T-helper 1 cell (primary cell): ENCODE measurements at regions not wholly inside any gene's neighbourhood (a gene's known extent, or its start where the extent isn't known, plus 50 kb on each side); places are given as distances from the start of the nearest gene placed in this dataset.
"Not testable (repeated sequence)": the region's sequence is repeated elsewhere in the genome, so short reads cannot be mapped to it uniquely, and the experiment has no call there.

Source experiments
- DNase-seq, 5 donors: peaks; one replicate each; pipeline ENCODE4 v3.0.0-alpha.2; 2012 to 2020

DNA sequence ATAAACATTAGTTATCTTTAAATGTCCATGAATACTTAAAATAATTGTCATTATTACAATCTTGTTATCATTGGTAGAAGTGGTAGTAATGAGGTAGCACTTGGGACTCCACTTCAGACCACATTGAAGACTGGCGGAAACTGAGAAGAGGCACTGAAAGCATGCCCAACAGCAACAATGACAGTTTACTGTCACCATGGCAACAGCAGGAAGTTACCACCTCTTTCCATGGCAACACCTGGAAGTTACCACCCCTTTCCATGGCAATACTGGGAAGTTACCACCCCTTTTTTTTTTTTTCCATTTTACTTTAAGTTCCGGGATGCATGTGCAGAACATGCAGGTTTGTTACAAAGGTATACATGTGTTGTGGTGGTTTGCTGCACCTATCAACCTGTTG lies 494.9 kb upstream of the RBFOX1 start:
- DNase-seq = no peak

DNA sequence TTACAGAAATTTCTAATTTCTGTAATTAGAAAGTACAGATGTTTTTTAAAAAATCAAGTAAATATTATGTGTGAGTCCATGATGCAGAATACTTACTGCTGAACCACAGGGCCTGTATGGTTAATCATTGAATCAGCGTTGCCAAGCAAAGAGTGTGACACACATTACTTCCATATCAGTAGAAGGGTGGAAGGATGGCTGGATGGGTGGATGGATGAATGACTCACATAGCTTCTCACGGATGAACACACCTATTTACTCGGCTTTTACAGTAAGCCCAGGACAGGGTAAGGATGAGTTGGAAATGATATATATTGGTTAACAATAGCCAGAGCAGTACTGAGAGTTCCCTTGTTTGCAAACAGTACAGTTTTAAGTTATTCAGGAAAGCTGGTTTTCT lies 495.9 kb upstream of the RBFOX1 start:
- no peak for DNase-seq

DNA sequence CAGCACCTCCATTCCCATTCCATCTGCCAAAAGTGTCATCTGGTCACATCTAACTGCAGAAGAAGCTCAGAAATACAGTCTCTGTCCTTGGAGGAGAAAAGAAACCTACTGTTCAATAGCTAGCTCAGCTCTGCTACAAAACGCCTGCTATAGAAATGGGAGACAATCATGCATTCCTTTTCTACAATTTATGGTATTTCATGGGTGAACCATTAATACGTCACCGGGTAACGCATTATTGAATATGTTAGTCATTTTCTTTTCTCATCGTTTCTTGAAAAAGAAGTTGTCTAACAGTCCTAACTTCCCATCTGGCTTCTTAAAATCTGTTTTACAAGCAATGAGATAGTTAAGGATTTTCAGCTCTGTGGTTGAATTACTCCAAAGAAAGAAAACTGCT lies 496.7 kb upstream of the RBFOX1 start:
- no peak for DNase-seq

DNA sequence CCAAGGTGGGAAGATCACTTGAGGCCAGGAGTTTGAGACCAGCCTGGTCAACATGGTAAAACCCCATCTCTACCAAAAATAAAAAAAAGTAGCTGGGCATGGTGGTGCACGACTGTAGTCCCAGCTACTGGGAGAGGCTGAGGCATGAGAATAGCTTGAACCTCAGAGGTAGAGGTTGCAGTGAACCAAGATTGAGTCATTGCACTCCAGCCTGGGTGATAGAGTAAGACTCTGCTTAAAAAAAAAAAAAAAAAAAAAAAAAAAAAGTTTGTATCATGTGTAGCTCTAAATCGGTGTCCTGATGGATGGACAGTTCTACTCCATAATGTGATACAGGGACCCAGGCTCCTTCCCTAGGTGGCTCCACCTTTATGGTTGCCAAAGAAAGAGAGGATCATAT lies 497.1 kb upstream of the RBFOX1 start:
- no peak for DNase-seq

DNA sequence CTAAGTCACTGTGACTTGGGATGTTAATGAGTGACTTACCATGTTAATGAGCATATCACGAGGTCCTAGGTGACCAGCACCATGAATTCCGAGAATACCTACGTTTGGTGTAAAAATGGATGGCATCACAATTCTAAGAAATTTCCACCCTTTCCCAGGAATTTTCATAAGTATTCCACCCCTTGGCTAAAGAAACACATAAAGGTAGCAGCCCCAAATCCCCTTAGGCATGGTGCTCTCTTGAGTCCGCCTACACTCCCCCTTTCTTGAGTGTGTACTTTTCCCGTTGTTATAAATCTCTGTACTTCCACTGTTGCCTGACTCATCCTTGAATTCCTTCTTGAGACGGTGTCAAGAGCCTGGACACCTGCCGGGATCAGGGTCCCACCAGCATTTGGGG lies 504.0 kb upstream of the RBFOX1 start:
- no peak for DNase-seq

DNA sequence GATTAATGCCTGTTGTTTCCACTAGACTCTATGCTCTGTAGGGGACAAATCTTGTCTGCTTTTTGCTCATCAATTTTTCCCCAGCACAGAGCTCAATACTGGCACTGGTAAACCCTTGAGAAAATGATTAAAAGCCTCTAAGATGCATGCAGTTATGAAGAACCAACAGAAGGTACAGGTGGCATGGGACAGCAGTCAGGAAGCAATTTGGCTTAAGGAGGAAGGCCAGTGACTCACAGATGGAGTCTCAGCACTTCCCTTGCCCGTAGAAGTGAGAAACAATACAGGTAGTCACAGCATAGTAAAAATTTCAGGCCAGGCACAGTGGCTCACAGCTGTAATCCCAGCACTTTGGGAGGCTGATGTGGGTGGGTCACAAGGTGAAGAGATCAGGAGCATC lies 504.7 kb upstream of the RBFOX1 start:
- DNase-seq = no peak

DNA sequence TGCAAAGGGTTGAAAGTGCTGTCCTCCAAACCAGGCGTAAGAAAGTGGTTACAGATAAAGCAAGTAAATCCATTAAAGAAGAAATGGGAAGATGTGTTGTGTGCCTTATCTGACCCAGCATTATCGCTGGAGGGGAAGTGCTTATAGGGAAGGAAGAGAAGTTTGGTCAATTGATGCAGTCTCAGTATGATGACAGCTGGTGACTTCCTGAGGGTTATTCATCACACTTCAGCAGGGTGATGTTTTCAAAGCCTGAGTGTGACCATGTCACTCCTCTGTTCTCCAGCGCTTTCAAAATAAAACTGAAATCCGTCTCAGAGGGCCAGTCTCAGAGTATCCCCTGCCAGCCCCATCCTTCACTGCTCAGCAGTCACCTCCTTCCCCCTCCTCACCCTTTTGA lies 505.4 kb upstream of the RBFOX1 start:
- no peak for DNase-seq

DNA sequence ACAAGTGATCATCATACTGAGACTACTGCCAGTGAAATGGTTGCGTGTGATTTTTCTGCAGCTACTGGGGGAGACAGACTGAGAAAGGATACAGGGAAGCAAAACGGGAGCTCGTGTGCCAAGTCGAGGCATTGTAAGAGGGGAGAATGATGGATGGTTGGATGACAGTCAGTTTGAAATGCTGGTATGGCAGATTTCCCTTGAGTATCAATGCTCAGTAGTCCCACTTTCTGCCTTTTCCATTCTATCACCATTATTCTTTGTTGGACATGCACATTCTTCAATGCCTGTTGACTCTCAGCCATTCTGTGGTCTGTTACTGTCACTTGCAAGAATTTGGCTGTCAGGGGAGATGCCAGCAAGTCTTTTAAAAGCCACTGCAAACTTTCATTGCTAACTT lies 510.6 kb upstream of the RBFOX1 start:
- no peak for DNase-seq

DNA sequence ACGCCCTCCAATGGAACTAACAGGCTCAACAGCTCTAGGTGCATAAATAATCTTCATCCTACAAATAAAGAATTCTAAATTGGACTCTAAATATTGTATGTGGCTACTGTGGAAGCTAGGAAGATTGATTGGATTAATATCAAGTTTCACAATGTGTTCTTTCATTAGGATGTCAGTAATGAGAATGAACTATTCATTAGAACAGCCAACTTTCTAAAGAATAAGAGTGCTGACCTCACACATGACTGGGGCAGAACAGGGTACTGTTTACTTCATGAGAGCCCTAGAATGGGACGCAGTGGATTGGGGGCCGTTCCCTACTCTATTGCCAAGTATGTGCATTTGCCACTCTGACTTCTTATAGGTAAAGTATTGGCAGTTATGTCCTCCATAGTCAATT lies 528.2 kb upstream of the RBFOX1 start:
- DNase-seq = no peak

DNA sequence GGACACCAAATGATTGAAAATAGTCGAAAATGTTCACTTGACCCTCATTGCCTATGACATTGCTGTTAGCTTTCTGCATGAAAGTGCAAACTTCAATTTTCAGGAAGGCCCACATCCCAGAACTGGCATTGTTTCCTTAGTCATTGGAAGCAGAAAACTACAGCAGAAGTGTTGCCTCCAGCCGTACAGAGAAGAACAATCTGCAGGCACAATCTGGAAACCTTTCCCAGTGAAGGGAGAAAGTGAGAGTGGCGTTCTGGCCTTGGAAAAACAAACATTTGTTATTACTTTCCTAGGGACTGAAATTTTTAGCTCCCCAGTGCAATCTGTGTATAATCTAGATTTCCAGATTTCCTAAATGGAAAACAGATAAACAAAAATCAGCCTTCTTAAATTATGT lies 529.5 kb upstream of the RBFOX1 start:
- DNase-seq = no peak

DNA sequence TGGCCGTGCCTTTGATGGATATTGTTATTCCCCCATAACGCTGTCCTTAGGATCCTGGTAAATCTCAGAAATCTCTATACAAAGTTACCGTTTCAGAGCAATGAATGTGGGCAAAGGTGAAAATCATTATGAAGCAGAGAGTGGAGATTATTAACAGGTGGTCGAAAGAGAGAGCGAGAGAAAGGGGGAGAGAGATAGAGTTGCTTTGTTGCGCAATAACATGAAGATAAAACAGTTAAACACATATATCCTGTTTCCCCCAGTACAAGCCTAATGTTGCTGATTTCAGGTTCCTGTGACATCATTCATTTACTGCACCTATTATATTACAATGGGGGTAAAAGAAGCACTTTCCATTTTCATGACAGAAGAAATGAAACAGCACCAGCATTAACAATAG lies 535.4 kb upstream of the RBFOX1 start:
- DNase-seq = no peak

DNA sequence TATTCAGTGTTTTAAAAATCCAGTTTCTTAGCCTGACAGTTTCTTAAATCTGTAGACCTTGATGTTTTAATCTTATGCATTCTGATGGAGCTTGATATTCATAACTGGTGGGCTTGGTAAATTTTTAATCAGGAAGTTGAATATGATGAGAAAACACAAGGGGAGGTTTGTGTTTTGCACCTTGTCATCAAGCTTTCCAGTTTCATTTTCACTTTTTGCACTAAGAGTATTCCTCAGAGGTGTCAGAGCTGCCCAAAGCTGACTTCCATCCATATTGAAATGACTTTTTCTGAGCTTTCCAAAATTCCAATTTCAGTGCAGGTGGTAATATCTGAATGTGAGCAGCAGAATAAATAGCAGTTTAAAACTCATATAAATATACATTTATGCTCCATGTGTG lies 555.0 kb upstream of the RBFOX1 start:
- no peak for DNase-seq

DNA sequence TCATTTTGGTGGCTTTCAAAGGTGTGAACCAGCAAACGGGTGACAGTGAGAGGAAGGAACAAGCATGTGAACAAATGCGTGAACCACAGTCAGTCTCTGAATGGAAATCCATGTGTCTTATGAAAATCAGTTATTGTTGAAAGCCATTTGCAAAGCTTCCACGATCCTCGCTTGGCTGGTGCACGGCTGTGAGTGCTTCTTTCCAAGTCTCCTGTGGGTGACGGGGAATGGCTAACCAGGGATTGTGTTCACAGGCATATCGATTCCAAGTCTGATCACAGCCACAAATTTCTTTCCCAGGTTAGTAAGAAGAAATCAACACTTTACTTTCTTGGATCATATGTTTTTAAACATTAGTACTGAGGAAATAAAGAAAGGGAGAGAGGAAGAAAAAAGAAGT lies 556.9 kb upstream of the RBFOX1 start:
- DNase-seq = no peak

DNA sequence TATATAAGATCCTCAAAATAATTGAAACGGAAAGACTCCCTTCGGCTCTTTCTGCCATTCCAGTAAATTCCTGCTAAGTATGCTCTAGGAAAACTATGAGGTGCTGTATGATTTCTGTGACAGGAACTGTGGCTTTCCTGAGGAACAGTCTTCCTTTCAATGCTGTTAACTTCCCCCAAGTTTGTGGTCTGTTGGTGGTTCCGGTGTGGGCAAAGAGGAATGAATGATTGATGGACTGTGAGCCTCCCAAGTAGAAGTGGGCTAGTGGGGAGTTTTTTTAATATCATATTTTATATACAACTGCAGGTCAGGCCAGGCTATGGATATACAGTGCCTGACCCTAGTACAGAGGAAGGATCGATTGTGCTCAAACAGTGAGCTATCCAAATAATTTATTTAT lies 560.7 kb upstream of the RBFOX1 start:
- DNase-seq = no peak

DNA sequence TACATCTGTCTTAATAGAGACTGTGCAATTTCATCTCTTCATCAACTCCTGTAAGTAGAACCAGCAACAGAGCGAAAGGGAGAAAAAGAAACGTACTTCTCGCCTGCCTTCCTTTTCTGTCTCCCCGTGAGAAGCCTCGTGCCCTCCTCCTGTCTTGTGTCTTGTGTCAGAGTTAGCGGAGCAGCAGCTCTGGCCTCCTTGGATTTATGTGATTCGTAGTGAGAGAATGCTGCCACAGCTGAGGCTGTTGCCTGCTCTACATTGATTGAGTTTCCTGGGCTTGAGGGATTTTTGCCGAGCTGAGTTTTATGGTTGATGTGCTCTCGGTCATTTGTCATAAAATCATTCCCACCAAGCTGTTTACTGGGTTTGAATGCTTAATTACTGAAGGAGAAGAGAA lies 579.1 kb upstream of the RBFOX1 start:
- DNase-seq = no peak

DNA sequence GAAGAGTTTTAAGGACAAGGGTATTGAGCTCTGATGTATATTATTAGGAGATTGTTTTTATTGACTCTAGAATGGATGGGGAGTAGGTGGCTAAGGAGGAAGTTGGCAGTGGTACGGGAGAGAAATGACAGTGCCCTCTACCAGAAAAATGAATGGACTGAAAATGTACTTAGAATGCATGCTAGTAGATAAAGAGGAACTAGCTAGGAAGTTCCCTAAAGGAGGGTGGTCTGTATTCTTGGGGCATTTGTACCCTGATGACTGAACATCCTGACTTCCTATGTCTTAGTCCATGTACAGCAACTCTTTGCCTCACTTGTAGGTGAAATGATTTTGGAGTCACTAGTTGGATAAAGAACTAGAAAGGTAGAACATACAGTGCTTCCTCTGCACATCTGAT lies 581.5 kb upstream of the RBFOX1 start:
- DNase-seq = no peak

DNA sequence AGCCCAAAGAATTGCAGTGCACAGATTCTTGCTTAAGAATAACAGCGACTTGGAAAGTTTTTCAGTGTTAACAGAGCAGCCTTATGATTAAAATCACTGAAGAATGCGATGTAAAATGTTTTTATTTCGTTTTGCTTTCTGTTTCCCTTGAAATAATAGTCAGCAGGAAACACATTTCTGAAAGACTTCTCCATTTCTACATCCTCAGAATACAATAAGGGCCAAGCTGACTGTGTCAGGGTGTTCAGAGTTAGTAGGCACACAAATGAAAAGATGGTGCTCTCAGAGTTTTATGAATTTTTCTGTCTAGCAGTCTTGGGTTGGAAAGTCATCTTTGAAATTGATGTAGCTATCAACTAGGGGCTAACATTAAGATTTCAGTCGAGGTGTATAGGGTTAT lies 582.9 kb upstream of the RBFOX1 start:
- DNase-seq = no peak

DNA sequence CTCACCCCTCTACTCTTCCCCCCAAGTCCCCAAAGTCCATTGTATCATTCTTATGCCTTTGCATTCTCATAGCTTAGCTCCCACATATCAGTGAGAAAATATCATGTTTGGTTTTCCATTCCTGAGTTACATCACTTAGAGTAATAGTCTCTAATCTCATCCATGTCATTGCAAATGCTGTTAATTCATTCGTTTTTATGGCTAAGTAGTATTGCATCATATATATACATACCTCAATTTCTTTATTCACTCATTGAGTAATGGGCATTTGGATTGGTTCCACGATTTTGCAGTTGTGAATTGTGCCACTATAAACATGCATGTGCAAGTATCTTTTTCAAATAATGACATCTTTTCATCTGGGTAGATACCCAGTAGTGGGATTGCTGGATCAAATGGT lies 596.3 kb upstream of the RBFOX1 start:
- not testable (repeated sequence) for DNase-seq

DNA sequence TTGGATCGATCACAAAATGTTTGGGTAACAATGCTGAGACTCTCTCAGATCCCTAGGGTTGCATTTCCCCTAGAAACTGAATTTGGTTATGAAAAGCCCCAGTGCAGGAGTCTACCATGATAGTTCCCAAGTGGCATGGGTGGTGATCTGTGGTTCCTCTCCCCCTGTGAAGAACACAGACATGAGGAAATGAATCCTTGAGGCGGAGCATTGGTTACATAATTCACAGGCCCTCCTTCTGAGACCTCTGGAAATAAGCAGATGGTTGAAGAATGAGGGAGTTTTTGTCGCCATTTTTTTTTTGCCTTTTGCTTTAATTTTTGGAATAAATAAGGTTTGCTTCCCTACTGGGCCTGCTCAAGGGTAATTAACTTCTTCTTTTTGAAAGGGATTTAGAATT lies 597.0 kb upstream of the RBFOX1 start:
- no peak for DNase-seq

DNA sequence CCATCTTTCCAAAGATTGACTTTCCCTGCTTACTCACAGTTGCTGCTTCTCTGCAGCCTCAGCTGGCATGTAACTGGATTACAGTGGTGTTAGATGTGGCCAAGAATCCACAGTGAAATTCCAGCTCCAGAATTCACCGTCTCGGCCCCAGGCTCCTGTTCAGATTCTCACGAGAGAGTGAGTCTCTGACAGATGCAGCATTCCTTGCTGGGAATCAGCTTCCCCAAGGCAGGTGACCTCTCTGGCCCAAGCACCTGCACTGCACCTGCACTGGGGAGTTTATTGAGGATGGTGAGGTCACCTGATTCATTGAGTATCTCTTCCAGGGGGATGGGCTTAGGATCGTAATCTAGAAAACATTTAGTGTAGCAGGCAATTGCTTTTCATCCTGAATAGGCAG lies 600.5 kb upstream of the RBFOX1 start:
- no peak for DNase-seq

DNA sequence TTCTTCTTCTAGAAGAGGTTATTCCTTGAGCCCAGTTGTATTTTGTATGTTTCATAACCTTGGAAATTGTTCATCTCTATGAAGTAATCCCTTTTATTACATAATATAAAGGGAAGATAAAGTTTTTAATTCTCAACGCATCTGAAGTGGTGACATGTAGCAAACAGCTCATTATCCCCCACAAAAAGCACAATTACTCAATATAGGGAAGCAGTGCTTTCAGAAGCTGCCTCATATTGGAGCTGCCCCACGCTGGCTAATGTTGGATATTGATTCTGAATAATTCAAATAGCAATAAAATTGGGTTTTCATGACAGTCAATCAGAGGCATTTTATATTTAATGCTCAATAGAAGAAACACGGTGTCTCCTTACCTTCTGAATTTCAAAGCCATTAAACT lies 604.3 kb upstream of the RBFOX1 start:
- no peak for DNase-seq

DNA sequence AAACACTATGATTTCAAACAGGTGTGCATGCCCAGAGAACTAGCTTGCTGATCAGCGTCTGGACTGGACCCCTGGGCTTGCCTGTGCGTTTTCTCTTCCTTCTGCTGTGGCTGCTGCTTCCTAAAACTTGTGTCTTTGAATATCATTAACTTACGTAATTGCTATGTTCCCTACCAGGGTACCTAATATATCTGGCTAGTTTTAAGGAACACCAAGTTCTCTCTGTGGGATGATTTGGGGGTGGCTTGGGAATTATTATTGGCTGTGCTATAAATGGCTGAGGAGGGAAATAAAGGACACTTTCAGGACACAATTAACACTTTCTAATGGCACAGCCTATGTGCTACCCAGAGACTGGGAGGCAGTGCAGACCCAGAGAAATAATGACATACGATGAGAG lies 606.0 kb upstream of the RBFOX1 start:
- DNase-seq = no peak

DNA sequence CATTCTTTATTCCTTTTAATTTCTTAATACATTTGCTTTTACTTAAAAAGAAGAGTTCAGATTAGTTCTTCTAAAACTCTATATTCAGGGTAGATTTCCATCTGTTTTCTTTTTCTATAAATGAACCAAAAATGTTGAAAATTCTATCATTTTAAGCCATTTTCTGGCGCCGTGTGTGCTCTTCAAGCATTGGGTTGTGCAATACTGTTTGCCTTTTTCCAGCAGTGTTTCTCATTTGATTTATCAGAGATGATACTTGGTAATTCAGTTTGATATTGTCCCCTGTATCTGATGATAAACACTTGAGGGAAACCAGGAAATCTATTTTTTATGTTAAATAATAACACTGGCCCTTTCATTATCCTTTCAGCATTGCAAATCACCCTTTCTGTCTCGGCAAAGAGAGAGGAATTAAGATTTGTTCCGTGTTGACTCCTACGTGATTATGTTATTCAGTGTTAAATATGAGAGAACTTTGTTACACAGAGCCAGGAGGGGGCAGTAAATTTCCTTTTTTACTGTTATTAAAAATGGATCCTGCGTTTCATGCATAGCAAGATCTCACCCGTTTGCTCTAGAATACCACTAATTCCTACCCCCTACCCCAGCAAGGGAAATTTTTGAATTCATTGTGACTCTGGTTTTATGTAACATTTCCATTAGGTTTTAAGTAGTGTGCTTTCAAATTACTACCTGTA lies 606.9 kb upstream of the RBFOX1 start:
- DNase-seq = no peak

DNA sequence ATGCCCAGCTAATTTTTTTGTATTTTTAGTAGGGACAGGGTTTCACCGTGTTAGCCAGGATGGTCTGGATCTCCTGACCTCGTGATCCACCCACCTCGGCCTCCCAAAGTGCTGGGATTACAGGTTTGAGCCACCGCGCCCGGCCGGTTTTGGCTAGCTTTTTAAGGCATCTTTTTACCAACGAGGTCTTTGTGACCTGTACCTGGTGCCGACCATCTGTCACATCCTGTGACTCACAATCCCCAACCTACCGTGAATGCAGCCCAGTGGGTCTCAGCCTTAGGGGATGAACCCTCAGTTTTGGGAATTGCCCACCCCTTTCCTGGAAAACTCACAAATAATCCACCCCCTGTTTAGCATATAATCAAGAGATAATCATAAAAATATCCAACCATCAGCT lies 607.4 kb upstream of the RBFOX1 start:
- DNase-seq = not testable (repeated sequence)

DNA sequence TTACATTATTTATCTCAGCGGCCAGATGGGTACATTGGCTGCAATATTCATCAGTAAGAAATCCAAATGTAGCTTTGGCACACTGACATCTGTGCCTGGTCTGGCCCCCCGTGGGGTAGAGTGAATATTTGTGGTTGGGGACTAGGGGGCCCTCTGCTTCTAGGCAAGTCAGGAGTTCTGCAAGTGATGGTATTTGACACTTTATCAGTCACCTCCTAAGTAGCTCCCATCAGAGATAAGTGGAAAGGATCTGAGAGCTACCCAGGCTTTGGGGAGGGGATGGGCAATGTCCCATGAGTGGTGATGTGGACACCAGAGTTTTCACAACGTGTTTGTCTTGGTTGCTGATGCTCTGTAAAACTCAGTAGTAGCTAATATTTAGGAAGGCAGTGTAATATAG lies 609.9 kb upstream of the RBFOX1 start:
- no peak for DNase-seq

DNA sequence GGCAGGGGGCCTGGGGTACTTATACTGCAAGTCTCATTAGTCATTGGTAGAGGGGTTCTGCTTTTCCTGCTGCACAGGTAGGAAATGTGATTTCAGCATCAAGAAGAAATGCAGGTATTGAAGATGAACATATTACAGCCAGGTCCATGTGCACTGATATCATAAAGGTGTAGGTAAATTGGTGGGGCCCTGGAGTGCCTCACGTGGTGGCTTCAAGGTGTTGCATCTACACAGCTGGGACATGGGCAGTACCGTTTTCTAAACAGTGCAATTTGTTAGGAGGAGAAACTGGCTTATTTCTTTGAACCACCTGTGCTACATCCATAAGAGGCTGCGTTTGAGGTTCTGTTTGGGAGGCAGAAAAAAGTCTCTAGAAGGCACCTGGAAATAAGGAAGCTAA lies 618.1 kb upstream of the RBFOX1 start:
- DNase-seq = no peak
